HG03066 (cell line): ENCODE measurements at regions not wholly inside any gene's neighbourhood (a gene's known extent, or its start where the extent isn't known, plus 50 kb on each side); places are given as distances from the start of the nearest gene placed in this dataset.
A peak's percentile ranks its signal among the peaks of the same experiment; 100 is the strongest.
"Not testable (repeated sequence)": the region's sequence is repeated elsewhere in the genome, so short reads cannot be mapped to it uniquely, and the experiment has no call there.

Experiments
- ATAC-seq: cut with Tn5 transposase; IDR thresholded peaks from one replicate; pipeline ENCODE4 v1.9.1; 2021; ENCODE audit warnings: low read depth; ENCODE audit not compliant: unreplicated experiment

DNA sequence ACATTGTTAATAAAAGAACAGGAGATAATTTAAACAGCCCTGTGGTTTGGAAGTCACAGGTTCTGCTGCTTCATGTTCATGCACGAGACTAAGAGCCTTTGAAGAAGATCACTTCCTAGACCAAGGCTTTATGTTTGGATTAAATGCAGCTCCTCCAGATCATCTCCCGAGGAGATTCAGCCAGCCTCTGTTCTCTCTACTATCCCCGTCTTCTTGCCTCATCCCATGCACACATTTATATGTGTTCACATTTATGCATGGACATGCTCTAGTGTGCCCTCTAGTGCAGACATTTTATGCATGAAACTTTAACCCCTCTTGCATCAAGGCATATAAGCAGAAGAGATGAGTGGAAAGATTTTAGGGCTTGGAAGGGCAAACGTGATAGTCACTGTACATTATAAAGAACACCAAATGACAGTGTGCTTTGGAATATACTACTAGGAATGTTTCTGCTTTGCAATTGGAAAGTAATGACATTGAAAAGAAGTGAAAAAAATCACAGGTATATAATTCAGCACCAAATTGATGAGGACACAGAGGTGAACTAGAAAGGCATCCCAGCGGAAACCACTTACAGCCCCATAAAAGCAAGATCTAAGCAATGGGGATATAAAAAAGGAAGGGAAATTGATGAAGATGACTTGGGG, 271.5 kb upstream of the PLGLB2 start:
- not testable (repeated sequence) for ATAC-seq

DNA sequence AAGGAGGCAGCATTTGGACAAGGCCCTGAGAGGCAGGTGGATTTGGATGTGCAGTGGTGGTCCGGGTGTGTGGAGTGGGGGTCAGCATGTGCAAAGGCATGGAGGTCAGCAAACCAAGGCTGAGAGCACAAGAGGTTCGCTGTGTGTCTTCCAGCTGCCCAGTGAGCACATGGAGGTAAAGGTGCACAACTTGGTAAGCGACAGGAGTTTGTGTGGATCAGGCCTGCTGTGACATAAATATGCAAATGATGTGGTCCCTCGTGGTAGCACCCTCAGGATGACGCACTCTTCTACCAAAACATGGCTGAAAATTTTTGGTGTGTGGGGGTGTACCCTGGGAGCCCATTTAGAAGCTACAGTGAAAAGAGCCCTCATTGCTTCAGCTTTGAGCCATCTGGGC, 271.0 kb upstream of the PLGLB2 start:
- not testable (repeated sequence) for ATAC-seq

DNA sequence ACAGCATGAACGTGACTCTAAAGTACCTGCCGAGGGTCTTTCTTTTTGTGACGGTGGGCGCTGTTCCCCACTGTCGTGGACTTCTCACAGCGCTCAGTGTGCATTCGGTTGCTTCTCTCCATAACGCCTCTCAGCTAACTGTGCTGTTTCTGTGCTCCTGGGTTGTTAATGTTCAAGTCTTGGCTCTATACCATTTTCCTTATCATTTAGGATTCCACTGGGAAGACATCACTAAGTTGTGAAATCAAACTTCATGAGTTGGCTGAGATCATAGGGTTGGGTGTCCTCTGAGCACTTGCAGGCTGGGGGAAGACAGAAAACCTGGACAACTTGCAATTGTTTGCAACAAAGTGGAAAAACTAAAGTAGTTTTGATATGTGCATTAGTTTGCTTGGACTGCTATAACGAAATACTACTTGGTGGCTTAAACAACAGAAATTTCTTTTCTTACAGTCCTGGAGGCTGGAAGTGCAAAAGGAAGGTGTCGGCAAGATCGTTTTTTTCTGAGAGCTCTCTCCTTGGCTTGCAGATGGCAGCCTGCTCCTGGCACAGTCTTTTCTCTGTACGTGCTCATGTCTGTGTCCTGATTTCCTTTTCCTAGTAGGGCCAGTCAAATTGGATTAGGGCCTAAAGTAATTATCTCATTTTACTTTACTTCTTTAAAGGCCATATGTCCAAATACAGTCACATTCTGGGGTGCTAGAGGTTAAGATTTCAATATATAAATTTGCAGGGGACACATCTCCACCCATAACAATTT, 270.0 kb upstream of the PLGLB2 start:
- not testable (repeated sequence) for ATAC-seq

DNA sequence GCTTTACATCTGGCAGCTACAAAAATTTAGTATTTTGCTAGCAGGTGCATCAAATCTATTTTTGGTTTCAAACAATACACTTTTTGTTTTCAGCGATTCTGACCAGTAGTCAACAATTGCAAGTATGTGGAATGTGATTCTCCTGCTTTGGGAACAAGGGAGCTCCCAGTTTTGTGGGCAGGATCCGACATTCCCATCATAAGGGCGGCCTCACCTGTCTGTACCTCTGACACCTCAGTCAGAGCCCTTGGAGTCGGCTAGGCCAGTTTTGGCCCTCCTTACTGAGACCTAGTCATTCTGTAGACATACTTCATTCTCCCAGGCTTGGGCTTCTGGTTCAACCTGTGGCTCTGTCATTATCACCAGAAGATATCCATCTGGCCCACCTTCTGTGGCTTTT, 269.0 kb upstream of the PLGLB2 start:
- ATAC-seq, result not testable (repeated sequence)

DNA sequence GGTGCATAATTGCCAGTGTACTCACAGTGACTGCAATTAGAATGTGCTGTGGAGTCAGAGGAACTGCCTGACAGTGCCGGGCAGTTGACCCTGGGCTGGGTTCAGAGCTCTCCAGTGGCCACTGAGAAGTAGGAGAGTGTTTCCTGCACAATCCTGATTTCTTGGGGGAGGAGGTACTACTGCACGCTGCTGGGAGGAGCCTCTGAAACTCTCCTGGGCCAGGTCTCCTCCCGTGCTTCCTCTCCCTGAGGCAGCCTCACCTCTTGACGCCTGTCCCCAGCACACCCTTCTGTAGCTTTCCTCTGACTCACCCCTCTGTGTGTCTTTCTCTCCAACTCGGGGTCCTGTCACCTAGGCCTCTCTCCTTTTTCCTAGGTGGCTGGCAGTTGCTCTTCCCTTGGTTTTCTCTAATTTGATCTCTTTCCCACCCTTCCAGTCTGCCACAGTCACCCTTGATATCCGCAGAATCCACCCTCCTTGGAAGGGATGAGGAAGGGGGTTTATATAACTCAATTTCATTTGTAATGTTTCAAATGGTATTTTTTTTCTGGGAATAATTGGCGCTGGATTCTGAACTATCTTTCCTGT, 264.7 kb upstream of the PLGLB2 start:
- not testable (repeated sequence) for ATAC-seq

DNA sequence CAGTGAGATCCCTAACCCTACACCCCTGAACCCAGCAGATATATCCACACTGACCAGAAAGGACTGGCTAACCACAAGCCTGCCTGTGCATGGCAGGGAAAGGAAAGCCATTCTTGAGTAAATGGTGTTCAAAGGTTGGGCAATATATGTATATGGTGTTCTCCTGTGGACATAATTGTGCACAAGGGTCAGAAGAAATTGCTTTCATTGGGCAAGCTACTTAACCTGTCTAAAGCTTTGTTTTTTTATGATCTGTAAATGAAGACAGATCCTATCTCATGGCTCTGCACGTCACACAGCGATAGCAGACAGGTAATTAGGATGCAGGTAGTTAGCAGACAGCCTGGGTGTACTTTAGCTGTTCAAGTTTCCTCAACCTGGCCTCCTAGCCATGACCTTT, 263.5 kb upstream of the PLGLB2 start:
- ATAC-seq, result not testable (repeated sequence)

DNA sequence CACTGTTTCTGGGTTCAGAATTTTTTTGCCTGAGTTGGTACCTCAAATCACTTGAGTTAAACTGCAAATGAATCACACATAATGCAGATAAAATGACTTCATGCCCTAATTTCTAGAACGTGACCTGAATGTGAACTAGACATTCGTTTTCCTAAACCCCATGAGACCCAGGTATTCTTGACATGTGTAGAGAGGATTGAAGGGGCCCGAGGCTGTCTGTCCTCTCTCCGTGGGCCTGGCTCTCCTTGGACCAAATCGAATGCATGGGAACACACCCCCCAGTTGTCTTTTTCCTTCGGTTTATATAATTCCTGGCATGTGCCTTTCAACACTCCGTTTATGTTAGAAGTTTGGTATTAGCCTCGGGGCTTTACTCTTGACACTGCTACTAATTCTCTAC, 262.4 kb upstream of the PLGLB2 start:
- not testable (repeated sequence) for ATAC-seq

DNA sequence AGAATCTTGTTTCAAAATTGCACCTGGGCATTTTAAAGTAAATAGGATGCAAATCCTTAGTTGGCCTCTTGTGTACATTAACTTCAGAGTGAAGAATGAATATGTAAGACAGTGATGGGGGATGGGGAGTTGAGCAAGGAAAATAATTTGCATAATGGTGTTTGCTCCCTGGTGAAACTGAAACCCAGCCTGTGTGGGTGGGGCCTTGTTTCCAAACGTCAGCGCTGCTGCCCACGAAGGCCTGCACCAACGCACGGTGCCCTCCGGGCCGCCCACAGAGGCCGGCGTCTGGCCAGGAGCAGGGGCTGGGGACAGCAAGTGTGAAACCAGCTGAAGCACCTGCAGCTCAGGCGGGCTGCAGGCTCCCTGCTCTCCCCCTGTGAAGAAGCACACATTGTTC, 262.0 kb upstream of the PLGLB2 start:
- ATAC-seq, result peak; percentile 91

DNA sequence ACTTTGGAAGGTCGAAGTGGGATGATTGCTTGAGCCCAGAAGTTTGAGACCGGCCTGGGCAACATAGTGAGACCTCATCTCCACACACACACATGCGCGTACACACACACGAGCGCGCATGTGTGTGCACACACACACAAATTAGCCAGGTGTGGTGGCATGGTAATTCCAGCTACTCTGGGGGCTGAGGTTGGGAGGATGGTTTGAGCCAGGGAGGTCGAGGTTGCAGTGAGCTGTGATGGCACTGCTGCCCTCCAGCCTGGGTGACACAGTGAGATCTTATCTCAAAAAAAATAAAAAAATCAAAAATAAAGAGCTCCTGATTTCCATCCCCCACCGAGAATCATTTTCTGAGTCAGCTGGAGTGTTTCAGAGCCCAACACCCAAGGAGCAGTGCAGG, 261.5 kb upstream of the PLGLB2 start:
- ATAC-seq, result not testable (repeated sequence)

DNA sequence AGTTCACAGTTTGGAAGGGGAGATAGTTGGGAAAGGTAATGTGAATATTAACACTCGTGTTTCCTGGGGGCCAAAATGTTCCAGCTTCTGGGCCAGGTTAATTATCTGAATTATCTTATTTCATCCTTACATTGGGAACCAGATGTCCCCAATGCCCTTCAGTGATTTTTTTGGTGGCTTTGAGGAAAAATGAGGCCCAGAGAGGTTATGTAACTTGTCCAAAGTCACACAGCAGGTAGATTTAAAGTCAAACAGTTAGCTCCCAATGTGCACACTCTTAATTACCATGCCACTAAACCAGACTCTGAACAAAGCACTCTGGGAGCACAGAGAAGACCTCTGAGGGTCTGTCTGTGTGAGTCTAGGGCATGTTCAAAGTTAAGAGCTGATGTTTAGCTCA, 259.9 kb upstream of the PLGLB2 start:
- ATAC-seq, result not testable (repeated sequence)

DNA sequence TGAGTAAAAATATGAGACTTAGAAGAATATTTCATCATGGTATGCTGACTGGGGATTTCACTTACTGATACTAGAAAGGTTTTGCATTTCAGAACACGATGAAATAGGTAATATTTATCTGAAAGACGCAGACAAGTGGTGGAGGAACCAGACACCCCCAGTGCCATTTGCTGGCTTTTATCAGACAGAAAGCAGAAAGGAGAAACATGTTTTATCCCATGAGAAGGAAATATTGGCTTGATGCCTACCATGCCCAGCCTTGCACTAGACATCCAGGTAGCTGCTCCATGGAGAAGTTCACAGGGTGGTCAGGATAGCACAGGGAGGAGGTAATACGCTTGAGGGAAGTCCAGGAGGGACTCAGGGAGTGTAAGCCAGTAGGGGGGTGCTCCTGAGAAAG, 258.9 kb upstream of the PLGLB2 start:
- not testable (repeated sequence) for ATAC-seq

DNA sequence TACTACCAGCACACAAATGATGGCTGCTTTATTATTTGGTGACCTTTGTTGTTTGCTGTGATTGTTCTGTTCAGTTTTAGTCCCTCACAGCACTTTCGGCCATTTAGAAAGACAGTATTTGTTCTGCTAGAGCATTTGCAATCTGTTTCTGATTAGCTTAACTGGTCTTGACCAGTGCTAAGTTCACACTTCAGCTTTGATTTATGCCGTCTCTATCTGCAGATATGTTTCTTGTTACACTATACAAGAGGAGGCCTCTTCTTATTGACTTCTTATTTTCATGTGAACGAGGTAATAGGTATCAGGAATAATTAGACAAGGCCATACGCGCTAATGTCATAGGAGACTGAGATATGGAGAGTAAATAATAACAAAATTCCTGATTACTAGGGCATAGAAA, 253.0 kb upstream of the PLGLB2 start:
- not testable (repeated sequence) for ATAC-seq

DNA sequence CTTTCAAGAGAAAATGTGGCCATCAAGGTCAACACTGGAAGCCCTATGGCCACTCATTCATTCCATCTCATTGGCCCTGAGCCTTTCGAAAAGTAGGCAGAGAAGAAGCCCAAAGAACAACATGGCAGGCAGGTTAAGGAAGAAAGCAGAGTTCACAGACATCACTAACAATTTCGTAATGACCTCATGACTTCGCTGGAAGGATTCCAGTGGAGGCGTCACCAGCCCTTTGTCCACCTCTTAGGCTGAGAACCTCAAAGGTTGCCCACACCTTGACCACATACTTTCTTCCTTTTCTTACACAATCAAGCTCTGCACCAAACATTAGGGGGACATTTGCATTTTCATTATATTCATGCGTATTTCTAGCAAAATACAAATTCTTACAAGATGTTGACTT, 252.4 kb upstream of the PLGLB2 start:
- ATAC-seq, result not testable (repeated sequence)

DNA sequence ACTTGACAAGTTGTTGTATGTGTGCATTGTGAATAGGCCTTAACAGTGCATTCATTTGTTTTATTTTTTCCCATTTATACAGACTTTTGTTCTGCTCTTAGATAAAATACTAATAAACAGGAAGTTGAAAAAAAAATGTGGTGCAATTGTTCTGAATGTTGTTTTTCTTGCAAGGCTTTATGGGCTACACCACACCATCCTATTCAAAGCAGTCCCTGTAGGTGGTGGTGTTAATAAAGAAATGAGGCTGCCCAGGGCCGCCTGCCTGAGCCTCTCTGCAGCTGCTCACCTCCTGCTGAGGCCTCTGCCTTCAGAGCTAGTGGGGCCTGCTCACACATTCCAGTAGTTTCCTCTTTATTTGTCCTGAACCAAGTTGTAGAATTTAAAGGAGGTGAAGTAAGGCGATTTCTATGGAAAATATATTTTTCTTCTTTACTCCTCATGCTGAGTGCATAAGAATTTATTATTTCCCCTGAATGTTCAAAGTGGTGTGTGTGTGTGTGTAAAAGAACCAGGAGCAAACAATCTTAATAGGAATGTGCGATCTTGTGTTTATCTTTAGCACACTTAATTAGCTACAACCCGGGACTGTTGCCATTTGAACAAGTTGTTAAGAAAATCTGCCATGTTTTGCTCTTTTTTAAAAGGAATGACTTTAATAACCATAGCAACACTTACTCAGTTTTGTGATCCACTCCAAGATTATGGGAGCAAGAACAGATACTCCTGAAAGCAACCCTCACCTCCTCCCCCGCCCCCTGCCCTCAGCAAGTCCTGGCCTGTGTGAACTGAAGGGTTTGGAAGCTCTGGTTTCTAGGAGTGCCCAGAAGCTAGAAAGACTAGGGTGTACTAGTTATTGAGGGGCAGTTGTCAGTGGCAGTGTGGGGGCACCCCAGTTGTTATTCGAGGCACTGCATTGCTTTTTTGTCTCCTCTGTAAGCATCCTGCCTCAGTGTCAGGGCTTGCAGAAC, 251.6 kb upstream of the PLGLB2 start:
- ATAC-seq, result peak; percentile 86

DNA sequence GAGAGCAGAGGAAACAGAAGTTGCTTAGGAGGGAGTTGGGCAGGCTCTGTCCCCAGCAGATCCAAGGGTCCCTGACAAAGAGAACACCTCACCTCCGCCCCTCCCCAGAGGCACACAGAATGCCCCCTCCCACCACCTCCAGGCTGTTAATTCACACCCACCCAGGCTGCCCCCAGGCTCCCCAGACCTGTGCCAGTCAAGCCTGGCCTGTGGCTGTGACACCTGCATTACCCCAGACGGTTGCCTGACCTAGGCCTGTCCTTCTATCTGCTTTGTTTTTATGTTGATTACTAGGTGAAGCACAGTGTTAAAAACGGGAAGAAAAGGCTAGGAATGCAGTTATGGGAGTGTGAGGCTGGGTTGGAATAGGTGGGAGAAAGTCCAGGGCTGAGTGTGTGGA, 250.8 kb upstream of the PLGLB2 start:
- ATAC-seq, result not testable (repeated sequence)

DNA sequence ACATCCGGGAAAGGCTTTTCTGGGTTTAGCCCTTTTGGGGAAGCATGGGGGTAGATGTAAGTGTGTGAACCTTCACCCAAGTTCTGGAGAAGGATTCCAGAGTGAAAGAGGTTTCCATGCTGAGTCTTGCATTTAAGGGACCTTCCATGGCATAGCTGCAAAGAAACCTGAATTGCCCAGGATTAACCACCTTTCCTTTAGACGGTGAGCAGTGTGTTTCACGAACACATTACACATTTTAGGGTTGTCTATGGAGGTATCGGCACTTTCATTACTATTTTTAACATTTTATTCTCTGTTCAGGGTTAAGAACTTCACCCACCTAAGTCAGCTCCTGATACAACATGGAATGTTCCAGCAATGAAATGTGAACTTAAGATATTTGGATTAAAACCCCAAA, 250.2 kb upstream of the PLGLB2 start:
- not testable (repeated sequence) for ATAC-seq

DNA sequence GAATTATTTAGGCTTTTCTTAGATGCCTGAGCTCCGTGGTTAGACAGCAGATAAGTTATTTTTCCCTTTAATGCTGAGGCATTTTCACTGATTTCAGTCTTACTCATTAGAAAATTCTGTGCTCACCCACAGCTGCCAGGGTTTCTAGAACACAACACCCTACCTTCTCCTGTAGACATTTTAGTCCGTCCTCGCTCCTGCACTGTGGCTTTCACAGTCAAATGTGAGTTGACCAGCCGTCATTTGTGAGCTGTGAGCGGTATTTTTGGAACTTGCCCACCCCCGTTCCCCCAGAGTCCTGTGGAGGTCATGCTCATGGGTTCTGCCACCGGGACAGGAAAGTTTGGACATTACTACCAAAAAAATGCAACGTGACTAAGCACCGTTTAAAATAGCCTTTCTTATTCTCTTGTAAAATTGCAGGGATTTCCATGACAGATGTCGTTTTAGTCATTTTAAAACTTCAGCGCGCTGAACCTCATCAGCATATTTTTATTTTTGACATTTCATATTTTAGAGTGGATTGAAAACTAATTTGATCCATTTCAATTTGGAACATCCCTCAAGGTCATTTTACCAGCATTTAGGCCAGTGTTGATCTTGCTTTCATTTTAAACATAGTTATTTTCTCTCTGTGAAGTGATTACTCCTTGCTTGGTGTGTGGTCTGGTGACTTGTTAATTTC, 249.6 kb upstream of the PLGLB2 start:
- ATAC-seq, result peak; percentile 65

DNA sequence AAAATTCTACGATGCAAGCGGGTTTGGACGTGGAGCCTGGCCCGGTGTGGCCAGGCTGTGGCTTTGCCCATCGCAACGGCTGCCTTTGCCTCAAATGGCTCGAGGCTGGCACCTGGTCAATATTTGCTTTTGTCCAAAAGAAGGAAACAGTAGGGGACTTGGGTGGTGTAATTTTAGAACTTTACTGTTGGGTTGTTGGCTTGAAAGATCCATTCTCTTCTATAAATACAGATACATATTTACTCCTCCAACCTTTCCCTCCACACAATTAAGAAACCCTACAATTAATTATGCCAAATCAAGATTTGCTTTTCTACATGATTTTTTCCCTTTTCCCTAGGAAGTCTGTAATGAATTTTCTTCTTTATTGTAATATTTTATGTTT, 249.0 kb upstream of the PLGLB2 start:
- ATAC-seq, result not testable (repeated sequence)

DNA sequence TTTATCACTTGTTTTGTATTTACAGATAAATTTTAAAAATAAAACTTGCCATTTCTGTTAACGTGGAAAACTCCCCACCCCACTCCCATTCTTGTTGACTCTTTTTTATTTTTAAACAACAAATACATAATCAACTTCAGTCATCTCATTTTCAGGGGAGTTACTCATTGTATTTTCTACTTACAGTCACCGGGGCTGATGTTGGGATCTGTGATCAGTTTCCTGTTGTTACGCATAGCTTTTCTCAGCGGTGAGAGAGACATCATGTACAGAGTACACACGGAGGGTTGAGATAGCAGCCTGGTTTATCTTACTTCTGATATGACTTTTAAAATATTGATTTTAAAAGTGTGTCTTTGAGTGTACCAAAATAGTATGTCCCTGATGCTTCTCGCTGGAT, 248.0 kb upstream of the PLGLB2 start:
- ATAC-seq, result not testable (repeated sequence)

DNA sequence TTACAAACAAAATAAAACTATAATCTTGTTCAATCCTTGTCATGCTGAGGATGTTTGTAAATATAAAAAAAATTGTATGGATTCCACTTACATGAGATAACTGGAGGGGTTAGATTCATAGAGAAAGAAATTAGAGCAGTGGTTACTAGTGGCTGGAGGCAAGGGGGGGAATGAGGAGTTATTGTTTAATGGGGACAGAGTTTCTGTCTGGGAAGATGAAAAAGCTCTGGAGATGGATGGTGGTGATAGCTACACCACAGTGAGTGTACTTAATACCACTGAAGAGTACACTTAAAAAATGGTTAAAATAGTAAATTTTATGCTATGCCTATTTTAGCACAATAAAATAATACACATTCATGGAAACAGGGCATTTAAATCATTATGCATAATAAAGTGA, 247.5 kb upstream of the PLGLB2 start:
- ATAC-seq, result not testable (repeated sequence)
